ENCODE measurements at regions not wholly inside any gene's neighbourhood (a gene's known extent, or its start where the extent isn't known, plus 50 kb on each side); places are given as distances from the start of the nearest gene placed in this dataset.

DNA sequence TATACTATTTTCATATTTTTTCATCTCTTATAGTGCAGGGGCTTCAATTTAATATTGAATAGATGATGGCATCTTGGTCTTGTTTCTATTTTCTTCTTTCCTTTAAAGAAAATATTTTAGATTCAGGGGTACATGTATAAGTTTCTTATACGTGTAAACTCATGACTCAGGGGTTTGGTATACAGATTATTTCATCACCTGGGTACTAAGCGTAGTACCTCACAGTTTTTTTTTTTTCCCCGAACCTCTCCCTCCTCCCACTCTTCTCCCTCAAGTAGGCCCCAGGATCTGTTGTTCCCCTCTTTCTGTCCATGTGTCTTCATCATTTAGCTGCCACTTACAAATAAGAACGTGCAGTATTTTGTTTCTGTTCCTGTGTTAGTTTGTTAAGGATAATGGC, 172.6 kb downstream of the TMTC3 start:
- TF ChIP-seq CTCF (tag by site-specific recombination; IDR thresholded peaks at IDR 0.05) (no peak), PRDM1 (tag by site-specific recombination; IDR thresholded peaks at IDR 0.05) (no peak), ZFHX2 (tag by site-specific recombination; conservative IDR thresholded peaks at IDR 0.05) (no peak), YY1 (tag by site-specific recombination; IDR thresholded peaks at IDR 0.05) (no peak), ZNF629 (tag by site-specific recombination; IDR thresholded peaks at IDR 0.05) (no peak), ZNF785 (tag by site-specific recombination; IDR thresholded peaks at IDR 0.05) (no peak), ZNF514 (tag by site-specific recombination; IDR thresholded peaks at IDR 0.05) (no peak)
